Retinal pigment epithelial cell (primary cell): ENCODE measurements at regions not wholly inside any gene's neighbourhood (a gene's known extent, or its start where the extent isn't known, plus 50 kb on each side); places are given as distances from the start of the nearest gene placed in this dataset.

Source experiments
- DNase-seq: peaks from one replicate; pipeline ENCODE4 v3.0.0-alpha.2; 2010; ENCODE audit warnings: low read depth
- H3K4me3 ChIP-seq: 2 replicates; pipeline ENCODE4 v1.5.1; 2011; ENCODE audit warnings: mild to moderate bottlenecking, low read length, control low read depth, moderate library complexity
- CTCF ChIP-seq: conservative IDR thresholded peaks from 2 replicates; pipeline ENCODE4 v1.5.1; 2011; ENCODE audit warnings: low read depth, low read length, control low read depth, inconsistent platforms

GRCh38 chr5:135694012-135694411 is 115.2 kb upstream of the CXCL14 start:
- TF ChIP-seq CTCF, result no peak
- no peak overlapping the region for H3K4me3 ChIP-seq
- no peak for DNase-seq

- no peak overlapping the region for H3K4me3 ChIP-seq
- no peak for DNase-seq
- no peak for TF ChIP-seq CTCF
Measured at GRCh38 chr5:135693371-135693955, 114.7 kb upstream of the CXCL14 start.

GRCh38 chr5:135691044-135691443 is 112.3 kb upstream of the CXCL14 start:
- DNase-seq, result no peak
- TF ChIP-seq CTCF, result no peak

GRCh38 chr5:135690466-135690865 is 111.7 kb upstream of the CXCL14 start:
- TF ChIP-seq CTCF, result no peak
- H3K4me3 ChIP-seq, result no peak overlapping the region
- DNase-seq, result no peak

More at GRCh38 chr5:135691044-135691443, 112.3 kb upstream of the CXCL14 start:
- H3K4me3 ChIP-seq, result no peak overlapping the region

- no peak for TF ChIP-seq CTCF
- no peak for DNase-seq
- H3K4me3 ChIP-seq, result no peak overlapping the region
Measured at GRCh38 chr5:135689506-135689905, 110.7 kb upstream of the CXCL14 start.

- no peak overlapping the region for H3K4me3 ChIP-seq
- TF ChIP-seq CTCF, result no peak
- DNase-seq, result no peak
Measured at GRCh38 chr5:135688385-135688784, 109.6 kb upstream of the CXCL14 start.

- no peak for TF ChIP-seq CTCF
- no peak for DNase-seq
- H3K4me3 ChIP-seq, result no peak overlapping the region
Measured at GRCh38 chr5:135683189-135683588, 104.4 kb upstream of the CXCL14 start.
